Right forelimb (tissue), 1 donor: ENCODE measurements at regions not wholly inside any gene's neighbourhood (a gene's known extent, or its start where the extent isn't known, plus 50 kb on each side); places are given as distances from the start of the nearest gene placed in this dataset.
"Not testable (repeated sequence)": the region's sequence is repeated elsewhere in the genome, so short reads cannot be mapped to it uniquely, and the experiment has no call there.

Experiments
- DNase-seq: peaks from one replicate; pipeline ENCODE4 v3.0.0-alpha.2; 2018

DNA sequence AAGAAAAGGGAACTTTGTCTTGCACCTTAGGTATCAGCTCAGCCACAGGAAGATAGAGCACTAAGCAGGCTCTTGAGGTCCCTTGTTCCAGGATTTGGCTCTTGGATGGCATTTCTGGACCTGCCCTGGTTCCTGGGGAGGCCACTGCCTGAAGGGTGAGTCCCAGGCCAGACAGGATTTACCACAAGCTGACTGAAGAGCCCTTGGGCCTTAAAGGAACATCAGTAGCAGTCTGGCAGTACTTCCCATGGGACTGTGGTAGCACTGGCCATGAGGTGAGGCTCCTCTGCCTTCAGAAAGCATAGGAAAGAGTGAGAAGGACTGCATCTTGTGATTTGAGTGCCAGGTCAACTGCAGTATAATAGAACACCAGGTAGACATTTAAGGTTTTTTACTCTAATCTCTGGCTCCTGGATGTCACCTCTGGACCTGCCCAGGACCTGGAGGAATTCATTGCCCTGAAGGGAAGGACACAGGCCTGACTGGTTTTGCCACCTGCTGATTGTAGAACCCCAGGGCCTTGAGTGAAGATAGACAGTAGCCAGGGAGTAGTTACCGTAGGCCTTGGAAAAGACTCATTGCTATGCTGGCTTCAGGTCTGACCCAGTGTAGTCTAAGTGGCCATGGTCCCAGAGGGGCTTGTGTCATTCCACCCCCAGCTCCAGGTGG, 154.4 kb upstream of the CREB1 start:
- DNase-seq, result no peak

DNA sequence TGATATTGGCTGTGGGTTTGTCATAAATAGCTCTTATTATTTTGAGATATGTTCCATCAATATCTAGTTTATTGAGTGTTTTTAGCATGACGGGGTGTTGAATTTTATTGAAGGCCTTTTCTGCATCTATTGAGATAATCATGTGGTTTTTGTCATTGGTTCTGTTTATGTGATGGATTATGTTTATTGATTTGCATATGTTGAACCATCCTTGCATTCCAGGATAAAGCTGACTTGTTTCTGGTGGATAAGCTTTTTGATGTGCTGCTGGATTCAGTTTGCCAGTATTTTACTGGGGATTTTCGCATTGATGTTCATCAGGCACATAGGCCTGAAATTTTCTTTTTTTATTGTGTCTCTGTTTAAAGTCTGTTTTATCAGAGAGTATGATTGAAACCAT, 151.1 kb upstream of the CREB1 start:
- DNase-seq, result not testable (repeated sequence)

DNA sequence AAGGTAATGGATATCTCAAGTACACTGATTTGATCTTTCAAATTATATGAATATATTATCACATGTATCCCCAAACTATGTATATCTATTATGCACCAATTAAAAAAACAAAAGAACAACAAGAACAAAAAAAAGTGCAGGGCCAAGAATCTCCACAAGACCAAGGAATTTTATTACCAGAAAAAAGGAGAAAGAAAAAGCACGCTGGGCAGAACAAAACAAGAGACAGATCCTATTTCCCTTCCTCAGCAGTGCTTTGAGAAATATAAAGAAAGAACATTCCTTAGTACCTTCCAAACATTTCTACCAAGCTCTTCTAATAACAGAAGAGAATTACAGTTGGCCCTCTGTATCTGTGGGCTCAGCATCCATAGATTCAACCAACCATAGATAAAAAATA, 144.7 kb upstream of the CREB1 start:
- no peak for DNase-seq

DNA sequence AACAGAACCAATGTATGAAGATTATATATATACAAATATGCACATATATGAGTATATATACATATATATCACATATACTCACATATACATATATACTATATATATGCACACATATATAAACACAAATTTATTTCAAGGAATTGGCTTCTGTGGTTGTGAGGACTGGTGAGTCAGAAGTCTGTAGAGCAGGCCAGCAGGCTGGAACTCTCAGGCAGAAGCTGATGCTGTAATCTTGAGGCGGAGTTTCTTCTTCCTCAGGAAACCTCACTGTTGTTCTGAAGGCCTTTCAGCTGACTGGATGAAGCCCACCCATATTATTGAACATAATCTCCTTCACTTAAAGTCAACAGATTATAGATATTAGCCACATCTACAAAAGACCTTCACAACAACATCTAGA, 143.9 kb upstream of the CREB1 start:
- no peak for DNase-seq

DNA sequence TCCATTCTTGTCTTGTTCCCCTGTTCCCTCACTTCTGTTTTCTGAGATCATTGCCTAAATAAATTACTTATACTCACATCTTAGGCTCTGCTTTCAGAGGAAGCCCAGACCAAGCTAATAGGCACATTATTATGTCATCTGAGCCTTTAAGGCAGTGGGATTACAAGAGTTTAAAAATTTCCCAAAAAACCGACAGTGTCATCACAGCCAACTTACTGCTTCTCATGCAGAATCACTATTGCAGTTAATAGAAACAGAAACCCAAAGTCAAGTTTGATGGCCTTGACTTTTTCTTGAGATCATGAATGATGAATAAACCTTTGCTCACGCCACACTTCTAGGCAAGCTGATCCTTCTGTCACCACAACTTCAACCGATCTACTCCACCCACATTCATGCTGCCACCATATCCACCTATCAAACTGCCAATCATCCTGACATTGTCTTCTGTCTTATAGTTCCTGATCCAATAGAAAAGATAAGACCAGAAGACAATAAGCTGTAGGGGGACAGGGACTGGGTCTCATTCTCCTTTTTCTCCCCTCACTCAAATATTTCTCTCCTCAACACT, 142.7 kb upstream of the CREB1 start:
- DNase-seq, result no peak

DNA sequence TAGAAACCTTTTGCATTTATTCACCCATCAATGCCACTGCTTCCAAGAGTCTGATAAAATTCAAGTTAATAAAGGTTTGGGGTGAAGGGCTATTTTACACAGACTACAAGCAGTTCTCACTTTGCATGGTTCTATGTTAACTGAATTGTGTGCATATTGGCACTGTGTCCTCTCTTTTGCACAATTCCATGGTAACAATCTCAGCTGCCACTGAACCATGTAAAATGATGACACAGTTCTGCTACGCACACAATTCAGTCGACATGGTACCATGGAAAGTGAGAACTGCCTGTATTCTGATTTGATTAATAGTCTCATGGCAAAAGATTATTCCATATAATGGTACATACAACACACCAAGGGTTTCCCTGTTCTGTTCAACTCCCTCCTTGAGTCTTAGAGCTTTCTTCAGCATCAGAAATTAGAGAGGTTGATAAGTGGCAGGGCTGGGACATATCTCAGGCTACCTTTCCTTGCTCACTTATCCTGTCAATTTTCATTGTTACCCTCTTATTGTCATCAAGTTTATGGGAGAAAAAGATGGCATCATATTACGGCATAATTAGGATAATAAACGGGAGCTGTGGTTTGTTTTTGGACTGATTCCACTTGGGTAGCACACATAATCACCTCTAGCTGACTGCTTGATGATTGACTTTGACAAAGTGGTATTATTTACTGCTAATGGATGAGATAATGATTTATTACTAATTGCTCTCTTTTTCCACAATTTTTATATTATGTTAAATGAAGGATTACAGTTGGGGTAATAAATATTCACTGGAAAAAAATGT, 139.3 kb upstream of the CREB1 start:
- DNase-seq, result no peak

DNA sequence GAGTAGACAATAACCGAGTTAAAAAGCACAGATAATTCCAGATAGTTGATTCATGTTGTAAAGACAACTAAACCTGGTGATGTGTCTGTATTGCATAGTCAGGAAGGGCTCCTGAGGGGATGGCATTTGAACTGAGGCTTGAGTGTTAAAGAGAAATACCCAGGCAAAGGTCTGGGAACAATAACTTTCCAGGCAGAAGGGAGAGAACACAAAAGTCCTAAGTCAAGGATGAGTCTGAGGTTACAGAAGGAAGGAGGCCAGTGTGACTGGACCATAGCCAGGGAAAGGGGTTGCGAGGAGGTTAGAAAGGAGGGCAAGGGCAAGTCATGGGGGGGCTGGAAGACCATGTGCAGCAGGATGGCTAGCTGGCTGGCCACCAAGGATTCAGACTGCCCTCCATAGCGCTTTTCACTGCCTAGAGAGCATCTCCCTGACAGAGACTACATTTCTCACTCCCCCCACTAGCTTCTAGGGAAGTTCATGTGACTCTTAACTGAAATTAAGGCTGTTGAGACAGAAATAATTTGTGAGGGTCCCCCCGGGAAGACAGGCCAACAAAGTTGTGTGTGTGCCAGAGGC, 135.5 kb upstream of the CREB1 start:
- no peak for DNase-seq

DNA sequence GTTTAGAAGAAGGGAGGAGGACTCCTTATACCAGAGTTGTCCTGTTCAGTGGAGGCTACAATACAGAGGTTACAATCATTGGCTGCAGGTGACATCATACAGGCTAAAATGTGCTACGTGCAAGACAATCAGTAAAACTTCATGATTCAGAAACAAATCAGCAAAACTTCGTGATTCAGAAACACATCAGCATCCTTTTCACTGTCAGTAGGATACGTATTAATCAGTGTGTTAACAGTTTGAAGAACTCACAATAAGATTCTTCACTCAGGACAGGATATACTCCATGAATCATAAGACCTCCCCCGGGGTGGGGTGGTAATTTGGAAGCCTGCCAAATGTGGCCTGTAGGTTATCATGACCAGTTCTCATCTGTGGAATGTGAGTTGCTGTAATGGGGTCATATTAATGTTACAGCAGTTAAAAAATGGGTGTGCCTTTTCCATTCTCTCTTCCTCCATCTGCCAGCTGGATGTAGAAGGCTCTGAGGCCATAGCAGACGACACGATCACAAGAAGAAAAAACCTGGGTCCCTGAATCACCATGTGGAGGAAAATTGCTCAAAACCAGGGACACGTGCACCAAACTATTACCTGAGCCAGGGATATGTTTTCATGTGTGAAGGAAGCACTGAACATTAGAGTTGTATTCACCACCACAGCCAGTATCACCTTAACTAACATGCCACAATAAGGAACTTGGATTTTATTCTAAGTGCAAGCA, 134.8 kb upstream of the CREB1 start:
- no peak for DNase-seq

DNA sequence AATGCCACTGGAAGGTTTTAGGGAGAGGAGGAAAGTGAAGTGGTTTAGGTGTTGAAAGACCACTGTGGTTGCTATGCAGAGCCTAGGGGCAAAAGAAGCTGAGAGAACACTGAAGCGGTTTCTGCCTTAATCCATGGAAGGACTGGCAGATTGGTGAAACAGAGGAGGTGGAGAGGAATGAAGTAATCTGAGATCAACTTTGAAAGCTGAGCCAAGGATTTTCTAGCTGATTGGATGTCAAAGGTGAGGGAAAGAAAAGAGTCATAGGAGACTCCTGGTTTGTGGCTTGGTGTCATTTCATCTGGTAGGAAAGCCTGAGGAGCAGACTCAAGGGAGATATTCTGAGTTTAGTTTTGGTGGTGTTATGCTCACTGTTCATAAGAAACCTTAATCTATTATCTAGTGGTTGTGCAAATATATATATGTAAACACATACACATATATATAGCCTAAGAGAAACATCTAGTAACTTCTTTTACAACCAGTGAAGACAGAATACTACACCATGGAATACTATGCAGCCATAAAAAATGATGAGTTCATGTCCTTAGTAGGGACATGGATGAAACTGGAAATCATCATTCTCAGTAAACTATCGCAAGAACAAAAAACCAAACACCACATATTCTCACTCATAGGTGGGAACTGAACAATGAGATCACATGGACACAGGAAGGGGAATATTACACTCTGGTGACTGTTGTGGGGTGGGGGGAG, 134.1 kb upstream of the CREB1 start:
- no peak for DNase-seq

DNA sequence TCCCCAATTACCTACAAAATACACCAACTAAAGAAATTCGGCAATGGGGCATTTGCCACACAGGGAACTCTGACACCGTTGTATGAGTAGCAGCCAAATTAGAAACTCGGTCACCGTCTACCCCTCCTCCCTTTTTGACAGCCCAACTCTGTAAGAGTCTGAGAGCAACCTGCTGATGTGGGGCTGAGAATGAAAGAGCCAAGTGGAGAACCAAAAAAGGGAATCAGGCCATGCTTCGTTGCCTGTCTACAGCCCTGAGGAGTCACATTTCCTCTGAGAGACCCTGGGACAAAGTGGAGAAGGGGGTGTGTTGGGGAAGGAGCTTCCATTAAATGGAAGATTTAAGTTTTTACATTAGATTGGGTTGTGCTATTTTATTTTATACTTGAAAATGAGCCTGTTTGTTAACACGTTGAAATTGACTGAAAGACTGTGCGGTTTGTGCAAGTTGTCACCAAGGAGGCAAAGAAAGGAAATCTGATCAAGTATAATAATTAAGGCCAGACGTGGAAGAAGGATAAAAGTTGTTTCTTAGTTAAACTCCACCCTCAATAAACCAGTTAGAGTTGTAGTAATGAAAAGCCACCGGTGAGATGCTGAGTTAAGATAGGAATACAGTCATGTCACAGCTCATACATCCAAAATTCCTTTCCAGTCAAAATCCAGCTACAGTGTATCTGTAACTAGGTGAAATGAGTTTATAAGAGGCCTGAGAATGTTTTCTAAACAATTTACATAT, 131.7 kb upstream of the CREB1 start:
- DNase-seq, result no peak

DNA sequence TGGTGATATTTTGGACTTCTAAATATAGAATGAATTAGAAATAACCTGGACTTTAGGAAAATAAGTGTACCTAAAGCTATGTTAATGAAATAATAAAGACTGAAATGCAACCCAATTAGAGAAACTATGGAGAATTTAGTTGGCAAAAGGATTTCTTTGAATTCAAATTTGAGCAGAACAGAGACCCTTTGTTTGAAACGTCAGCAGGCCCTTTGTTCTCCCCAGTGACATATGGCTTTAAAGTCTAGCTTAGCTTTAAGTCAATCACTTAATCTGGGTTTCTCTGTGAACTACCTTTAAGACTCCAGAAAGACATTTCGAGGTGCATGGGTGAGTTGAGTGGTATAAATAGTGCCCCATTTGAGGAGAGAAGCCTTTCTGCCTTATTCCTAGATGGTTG, 130.5 kb upstream of the CREB1 start:
- no peak for DNase-seq

DNA sequence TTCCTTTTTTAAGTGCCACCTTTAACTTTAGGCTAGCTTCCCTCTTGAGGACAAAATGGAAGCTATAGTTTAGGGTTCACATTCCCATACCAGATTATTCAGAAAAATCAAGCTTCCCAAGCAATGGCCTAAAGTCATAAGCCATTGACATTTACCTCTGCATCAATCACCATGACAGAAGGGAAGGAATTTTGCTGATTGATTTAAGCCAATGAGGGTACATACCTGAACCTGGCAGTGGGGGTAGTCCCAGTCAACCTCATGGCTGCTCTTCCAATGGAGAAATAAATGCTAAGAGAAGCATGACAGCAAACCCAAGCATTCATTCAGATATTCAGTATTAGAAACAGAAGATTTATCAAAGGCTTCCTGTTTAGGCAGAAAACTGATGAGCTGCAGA, 128.4 kb upstream of the CREB1 start:
- DNase-seq, result no peak

DNA sequence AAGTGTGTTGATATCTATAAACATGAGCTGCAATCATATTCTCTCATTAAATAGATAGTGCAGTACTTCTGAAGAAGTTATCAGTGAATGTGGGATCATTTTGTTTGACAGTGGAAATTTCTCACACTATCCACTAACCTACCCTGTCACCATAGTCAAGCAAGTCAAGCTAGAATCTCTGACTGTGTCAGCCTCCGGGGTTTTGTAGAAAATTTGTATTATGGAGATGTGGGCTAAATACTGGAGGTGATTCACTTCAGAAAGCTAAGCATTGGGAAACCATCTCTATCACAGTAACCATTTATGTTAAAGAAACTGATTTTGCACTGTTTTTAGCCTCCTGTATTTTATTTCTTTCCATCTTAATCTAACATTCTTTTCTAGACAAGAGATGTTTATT, 126.6 kb upstream of the CREB1 start:
- no peak for DNase-seq

DNA sequence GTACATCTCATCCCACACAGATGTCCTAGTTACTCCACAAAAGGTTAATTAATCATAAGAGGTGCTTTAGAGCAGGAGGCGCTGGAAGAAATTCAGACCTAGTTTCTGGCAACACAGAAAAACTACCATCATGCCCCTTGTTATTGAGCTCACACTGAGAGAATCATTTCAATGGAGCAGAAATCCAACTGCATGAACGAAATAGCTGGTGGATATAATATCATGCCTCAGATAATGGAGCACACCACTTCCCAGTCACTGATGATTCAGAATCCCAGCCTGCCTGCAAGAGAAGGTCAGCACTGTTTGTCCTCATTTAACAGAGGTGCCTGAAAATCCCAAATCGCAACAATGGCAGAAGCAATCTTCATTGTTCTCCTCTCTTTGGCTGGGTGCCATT, 125.8 kb upstream of the CREB1 start:
- no peak for DNase-seq

DNA sequence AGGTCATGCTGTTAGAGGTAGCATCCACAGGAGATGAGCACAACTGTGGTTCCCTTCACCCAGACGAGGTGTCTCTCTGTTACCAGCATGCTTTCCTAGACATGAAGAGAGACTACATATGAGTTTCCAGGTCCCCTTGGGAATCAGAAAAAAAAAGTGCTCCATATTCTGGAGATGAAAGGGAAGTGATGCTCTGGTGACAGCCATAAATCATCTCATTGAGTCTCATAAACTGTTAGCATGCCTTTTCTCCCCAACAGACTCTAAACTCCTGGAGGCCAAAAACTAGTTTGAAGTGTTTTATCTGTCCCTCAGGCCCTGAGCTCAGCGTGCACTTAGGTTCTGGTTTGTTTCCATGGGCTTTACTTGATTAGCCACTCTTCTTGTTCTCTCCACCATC, 124.6 kb upstream of the CREB1 start:
- no peak for DNase-seq

DNA sequence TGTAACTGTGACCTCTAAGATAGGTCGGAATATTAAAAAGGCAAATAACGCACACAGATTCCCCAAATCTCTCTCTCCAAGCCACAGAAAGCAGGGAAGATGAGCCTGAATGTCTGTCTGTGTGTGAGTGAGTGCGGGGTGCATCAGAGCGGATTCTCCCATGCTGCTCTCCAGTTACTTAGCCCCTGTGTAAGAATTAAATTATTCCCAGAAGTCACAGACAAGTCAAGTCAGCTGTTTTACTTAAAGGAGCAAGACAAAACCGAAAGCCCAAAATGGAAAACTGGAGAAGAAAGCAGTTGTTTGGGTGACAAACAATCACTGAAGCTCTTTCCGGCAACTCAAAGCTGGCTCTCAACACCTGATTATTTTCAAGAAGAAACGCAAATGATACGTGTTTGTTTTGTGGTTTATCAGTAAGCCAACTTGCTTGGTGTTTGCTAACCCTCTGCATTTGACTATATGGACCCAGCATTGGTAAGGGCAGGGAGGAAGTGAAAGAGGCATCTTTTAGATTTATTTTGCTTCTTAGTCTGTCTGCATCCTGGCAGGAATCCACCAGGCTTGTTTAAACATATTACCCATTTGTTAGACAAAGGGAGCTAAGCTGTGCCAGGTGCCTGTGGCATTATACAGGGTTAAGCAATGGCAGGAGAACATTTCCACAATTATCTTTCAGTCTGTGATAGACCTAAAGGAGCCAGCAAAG, 121.5 kb upstream of the CREB1 start:
- no peak for DNase-seq

DNA sequence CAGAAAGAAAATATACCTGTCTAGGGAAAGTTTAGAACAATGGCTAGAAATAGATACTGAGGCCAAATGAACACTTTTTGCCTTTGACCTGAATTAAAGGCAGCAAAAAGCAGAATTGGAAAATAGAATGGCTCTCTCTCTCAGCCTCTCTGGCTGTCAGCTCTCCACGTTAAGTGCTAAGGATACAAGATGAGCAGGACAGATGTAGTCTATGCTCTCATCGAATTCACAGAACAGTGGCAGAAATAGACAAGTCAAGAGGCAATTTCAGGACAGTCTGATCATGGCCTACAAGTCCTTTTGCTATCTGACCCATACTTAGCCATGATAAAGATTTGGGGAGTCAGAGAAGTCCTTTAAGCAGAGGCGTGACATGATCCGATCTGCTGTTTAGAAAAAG, 120.2 kb upstream of the CREB1 start:
- DNase-seq, result no peak

DNA sequence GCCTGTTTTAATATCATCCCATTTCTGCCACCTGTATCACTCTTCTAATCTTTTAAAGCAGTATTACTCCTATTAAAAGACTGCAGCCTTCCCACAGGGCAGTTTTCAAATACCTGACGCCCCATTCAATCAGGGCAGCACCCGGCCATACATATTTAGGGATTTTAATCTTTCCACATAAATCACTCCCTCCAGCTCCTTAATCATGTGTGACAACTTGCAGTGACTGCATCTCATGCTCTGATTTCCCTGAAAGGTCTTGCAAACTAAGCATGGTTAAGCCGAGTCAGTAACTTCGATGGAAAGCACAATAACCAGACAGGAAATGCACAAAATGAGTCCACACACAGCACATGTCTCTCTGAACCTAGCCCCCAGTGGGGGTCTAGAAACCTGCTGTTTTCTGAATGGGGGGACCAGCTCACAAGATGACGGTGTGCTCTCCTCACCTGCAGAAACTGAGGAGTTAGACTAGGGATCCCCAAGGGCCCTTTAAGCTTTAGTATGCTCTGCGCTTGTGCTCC, 116.9 kb upstream of the CREB1 start:
- DNase-seq, result no peak

DNA sequence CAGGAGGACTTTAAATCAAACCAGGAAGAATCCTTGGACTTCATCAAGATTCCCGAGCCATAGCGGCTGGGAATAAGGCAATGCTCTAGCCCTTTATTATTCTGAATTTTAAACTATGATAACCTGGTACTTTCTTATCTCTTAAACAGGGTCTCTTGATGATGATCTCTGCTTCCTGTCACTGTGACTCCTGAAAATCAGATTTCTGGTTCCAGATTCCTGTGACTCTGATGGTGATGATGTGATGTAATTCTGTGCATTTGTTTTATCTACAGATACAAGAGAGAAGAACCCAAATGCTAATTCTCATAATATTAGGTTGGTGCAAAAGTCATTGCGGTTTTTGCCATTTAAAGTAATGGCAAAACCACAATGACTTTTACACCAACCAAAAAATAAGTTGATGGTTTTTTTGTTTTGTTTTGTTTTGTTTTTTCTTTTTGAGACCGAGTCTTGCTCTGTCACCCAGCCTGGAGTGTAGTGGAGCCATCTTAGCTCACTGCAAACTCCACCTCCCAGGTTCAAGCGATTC, 116.3 kb upstream of the CREB1 start:
- no peak for DNase-seq

DNA sequence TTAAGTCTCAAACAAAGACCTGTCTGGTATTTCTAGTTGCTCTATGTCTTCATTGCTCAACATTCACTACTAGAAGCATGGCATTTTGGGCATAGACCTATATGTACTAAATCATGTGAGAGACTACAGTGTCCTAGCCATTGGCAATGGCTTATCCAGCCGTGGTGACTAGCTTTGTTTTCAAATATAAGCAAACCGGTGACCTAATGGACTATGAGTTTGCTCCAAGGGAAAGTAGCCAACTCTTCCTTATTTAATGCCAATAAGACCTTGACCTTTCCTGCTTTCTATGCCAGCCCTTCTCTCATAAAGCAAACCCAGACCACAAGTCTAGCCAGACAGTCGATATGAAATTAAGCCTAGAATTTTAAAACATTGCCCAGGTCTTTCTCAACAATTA, 113.7 kb upstream of the CREB1 start:
- DNase-seq, result no peak

DNA sequence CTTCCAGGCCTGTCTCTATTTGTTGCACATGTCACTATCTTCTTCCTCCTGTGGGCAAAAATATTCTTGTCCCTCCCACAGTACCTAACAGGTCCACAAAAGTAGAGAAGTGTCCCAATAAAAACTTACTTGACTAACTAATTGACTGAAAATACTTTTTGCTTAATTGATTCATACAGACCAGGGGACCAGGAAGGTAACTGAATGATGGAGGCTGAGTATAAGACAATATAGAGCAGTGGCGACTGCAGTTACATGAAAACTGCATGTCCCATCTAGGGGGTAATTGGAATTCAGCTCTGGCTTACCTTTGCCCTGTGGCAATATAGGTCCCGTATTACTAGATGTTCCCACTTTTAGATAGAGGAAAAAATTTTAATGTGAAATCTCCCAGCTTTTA, 112.9 kb upstream of the CREB1 start:
- DNase-seq, result no peak
